Gastrocnemius medialis (tissue), 4 donors: ENCODE measurements at regions not wholly inside any gene's neighbourhood (a gene's known extent, or its start where the extent isn't known, plus 50 kb on each side); places are given as distances from the start of the nearest gene placed in this dataset.

Experiments used
- ATAC-seq, 2 donors: fragments of 150-250 bp; one replicate each; pipeline ENCODE4 v1.9.1; 2016
- DNase-seq, 2 donors: peaks; one replicate each; pipeline ENCODE4 v3.0.0-alpha.2; 2019
- H3K27ac ChIP-seq, 4 donors: fragments of 200-600 bp; sonication (generic); 1 replicate in 1 of 4; 2 replicates in 3 of 4; pipeline ENCODE4 v1.5.1; 2016 to 2018; ENCODE audit warnings: mild to moderate bottlenecking in 2 of 4, moderate library complexity in 1 of 4
- H3K27me3 ChIP-seq, 3 donors: fragments of 200-600 bp; sonication (generic) in 2 of 3; 1 replicate in 1 of 3; 2 replicates in 2 of 3; pipeline versions ENCODE4 v1.5.1 to v1.6.0; 2016 to 2019; ENCODE audit warnings: mild to moderate bottlenecking in 1 of 3, moderate library complexity in 1 of 3
- H3K36me3 ChIP-seq, 2 donors: fragments of 200-600 bp; sonication (generic) in 1 of 2; one replicate each; pipeline ENCODE4 v1.5.1; 2017 to 2018
- H3K4me1 ChIP-seq, 2 donors: fragments of 200-600 bp; sonication (generic) in 1 of 2; one replicate each; pipeline ENCODE4 v1.5.1; 2016 to 2017; ENCODE audit warnings: mild to moderate bottlenecking in 2 of 2
- H3K4me3 ChIP-seq, 4 donors: fragments of 200-600 bp; sonication (generic) in 3 of 4; 1 replicate in 1 of 4; 2 replicates in 3 of 4; pipeline ENCODE4 v1.5.1; 2016 to 2019; ENCODE audit warnings: mild to moderate bottlenecking in 2 of 4
- H3K9me3 ChIP-seq, 3 donors: fragments of 200-600 bp; sonication (generic) in 2 of 3; 1 replicate in 1 of 3; 2 replicates in 2 of 3; pipeline ENCODE4 v1.5.1; 2016 to 2019
- POLR2A ChIP-seq, 2 donors: fragments of 450-650 bp; IDR thresholded peaks; one replicate each; pipeline ENCODE4 v1.6.1; 2017; ENCODE audit warnings: antibody characterized with exemption in 2 of 2, mild to moderate bottlenecking in 2 of 2, moderate library complexity in 2 of 2
- in situ Hi-C, 4 donors: fragments of 200-750 bp; cut with MboI; loops; one replicate each; pipeline versions ENCODE4 v1.15.0 to v1.8.0; 2017; ENCODE audit warnings: low sequenced_read_pairs in 4 of 4
- intact Hi-C: fragments of 100-400 bp; cut with DNase I; formaldehyde crosslinking; loops from one replicate; pipeline ENCODE4 v1.15.1; 2023; ENCODE audit warnings: low total_unique reads
- TF ChIP-seq, protein P1 (sequence below), 5 experiments: fragments of 450-650 bp in 3 of 5; fragments of 200-600 bp in 2 of 5; sonication (generic) in 2 of 5; IDR thresholded peaks in 4 of 5; conservative IDR thresholded peaks in 1 of 5; 1 replicate in 4 of 5; 2 replicates in 1 of 5; pipeline ENCODE4 v1.5.1; 2016 to 2019; ENCODE audit warnings: antibody characterized with exemption in 5 of 5, mild to moderate bottlenecking in 3 of 5, moderate library complexity in 3 of 5

DNA sequence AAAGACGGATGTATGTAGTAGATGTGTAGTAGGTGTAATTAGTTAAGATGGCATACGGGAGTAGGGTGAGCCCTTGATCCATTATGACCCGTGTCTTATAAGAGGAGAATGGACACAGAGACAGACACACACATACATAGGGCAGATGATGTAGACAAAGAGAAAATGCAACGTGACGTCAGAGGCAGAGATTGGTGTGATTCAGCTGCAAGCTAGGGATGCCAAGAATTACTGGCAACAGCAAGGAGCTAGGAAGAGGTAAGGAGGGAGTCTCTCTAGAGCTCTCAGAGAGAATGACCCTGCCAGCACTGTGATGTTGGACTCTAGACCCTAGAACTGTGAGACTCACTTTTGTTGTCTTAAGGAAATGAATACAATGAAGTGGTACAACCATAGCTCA, 247.0 kb upstream of the HABP2 start:
- in situ Hi-C loops, result no loop called here
- no peak for ATAC-seq
- no peaks in the 10 kb centered on the region for H3K36me3 ChIP-seq
- intact Hi-C loops, result no loop called here
- H3K9me3 ChIP-seq, result no peaks in the 10 kb centered on the region
- TF ChIP-seq, protein P1, sequence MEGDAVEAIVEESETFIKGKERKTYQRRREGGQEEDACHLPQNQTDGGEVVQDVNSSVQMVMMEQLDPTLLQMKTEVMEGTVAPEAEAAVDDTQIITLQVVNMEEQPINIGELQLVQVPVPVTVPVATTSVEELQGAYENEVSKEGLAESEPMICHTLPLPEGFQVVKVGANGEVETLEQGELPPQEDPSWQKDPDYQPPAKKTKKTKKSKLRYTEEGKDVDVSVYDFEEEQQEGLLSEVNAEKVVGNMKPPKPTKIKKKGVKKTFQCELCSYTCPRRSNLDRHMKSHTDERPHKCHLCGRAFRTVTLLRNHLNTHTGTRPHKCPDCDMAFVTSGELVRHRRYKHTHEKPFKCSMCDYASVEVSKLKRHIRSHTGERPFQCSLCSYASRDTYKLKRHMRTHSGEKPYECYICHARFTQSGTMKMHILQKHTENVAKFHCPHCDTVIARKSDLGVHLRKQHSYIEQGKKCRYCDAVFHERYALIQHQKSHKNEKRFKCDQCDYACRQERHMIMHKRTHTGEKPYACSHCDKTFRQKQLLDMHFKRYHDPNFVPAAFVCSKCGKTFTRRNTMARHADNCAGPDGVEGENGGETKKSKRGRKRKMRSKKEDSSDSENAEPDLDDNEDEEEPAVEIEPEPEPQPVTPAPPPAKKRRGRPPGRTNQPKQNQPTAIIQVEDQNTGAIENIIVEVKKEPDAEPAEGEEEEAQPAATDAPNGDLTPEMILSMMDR (IDR thresholded peaks at IDR 0.05 in 4 of 5, conservative IDR thresholded peaks at IDR 0.05 in 1 of 5), result no peak
- TF ChIP-seq POLR2A (IDR thresholded peaks at IDR 0.05), result no peak
- no peaks in the 10 kb centered on the region for H3K27me3 ChIP-seq
- no peak overlapping the region for H3K27ac ChIP-seq
- DNase-seq, result no peak
- no peak overlapping the region for H3K4me3 ChIP-seq
- no peaks in the 10 kb centered on the region for H3K4me1 ChIP-seq

DNA sequence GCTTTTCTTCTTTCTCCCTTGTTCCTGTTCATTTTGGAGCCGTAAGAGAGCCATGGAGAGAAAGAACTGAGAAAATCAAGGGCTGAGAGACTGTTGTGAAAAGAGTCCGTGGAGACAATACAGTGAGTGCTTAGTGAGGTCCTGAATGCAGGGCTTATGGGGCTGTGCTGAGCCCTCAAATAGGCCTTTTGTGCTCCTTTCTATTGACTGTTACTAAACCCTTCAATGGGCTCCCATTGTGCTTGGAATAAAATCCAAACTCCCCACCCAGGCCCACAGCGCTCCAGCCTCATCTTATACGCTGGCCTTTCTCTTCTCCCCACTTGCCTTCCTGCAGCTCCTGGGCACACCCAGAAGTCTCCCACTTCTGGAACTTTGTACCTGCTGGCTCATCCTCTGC, 243.1 kb upstream of the HABP2 start:
- Histone ChIP-seq H3K27ac (no peak overlapping the region), H3K36me3 (no peaks in the 10 kb centered on the region), H3K9me3 (no peaks in the 10 kb centered on the region), H3K4me3 (no peak overlapping the region), H3K4me1 (no peaks in the 10 kb centered on the region), H3K27me3 (no peaks in the 10 kb centered on the region)
- ATAC-seq (no peak), DNase-seq (no peak)
- in situ Hi-C loops (no loop called here), intact Hi-C loops (no loop called here)
- TF ChIP-seq, protein P1 (IDR thresholded peaks at IDR 0.05 in 4 of 5, conservative IDR thresholded peaks at IDR 0.05 in 1 of 5), result no peak
- TF ChIP-seq POLR2A (IDR thresholded peaks at IDR 0.05), result no peak

- Histone ChIP-seq H3K27ac (no peak overlapping the region), H3K27me3 (no peaks in the 10 kb centered on the region), H3K4me3 (no peak overlapping the region), H3K4me1 (no peaks in the 10 kb centered on the region), H3K36me3 (no peaks in the 10 kb centered on the region), H3K9me3 (no peaks in the 10 kb centered on the region)
- in situ Hi-C loops (no loop called here), intact Hi-C loops (no loop called here)
- no peak for ATAC-seq
- TF ChIP-seq, protein P1 (IDR thresholded peaks at IDR 0.05 in 4 of 5, conservative IDR thresholded peaks at IDR 0.05 in 1 of 5), result no peak
- no peak for TF ChIP-seq POLR2A (IDR thresholded peaks at IDR 0.05)
- DNase-seq, result no peak
Measured at GRCh38 chr10:113310347-113310746, 242.5 kb upstream of the HABP2 start.

DNA sequence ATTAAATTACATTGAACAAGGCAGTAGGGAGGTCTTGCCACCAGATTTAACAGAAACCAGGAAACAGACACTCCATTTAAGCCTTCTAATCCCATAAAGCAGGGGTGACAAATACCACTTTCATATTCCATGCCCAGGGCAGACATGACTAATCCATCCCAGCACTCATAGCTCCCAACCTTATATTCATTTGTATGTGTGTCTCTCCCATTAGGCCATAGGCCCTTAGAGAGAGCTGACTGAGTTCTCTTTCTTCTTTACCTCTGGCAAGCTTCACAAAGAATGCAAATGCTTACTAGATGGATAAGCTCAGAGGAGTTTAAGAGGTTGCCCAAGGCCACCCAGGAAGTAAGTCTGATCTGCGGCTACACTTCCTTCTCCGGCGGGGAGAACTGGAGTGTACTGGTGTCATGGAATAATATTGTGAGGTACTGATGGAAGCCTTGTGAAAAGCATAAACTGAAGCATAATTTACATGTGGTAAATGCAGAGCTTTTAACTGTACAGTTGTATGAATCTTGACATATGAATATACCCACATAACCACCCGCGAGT, 239.7 kb upstream of the HABP2 start:
- intact Hi-C loops, result no loop called here
- ATAC-seq, result no peak
- H3K4me1 ChIP-seq, result no peaks in the 10 kb centered on the region
- H3K4me3 ChIP-seq, result no peak overlapping the region
- DNase-seq, result no peak
- no peak overlapping the region for H3K27ac ChIP-seq
- H3K9me3 ChIP-seq, result no peaks in the 10 kb centered on the region
- in situ Hi-C loops, result no loop called here
- H3K27me3 ChIP-seq, result no peaks in the 10 kb centered on the region
- no peak for TF ChIP-seq POLR2A (IDR thresholded peaks at IDR 0.05)
- TF ChIP-seq, protein P1 (IDR thresholded peaks at IDR 0.05 in 4 of 5, conservative IDR thresholded peaks at IDR 0.05 in 1 of 5), result no peak
- H3K36me3 ChIP-seq, result no peaks in the 10 kb centered on the region

GRCh38 chr10:113313722-113314121, 239.1 kb upstream of the HABP2 start:
- ATAC-seq (no peak), DNase-seq (no peak)
- in situ Hi-C loops (no loop called here), intact Hi-C loops (no loop called here)
- no peak overlapping the region for H3K27ac ChIP-seq
- no peaks in the 10 kb centered on the region for H3K9me3 ChIP-seq
- no peaks in the 10 kb centered on the region for H3K36me3 ChIP-seq
- H3K4me1 ChIP-seq, result no peaks in the 10 kb centered on the region
- no peak overlapping the region for H3K4me3 ChIP-seq
- no peaks in the 10 kb centered on the region for H3K27me3 ChIP-seq
- TF ChIP-seq, protein P1 (IDR thresholded peaks at IDR 0.05 in 4 of 5, conservative IDR thresholded peaks at IDR 0.05 in 1 of 5), result no peak
- TF ChIP-seq POLR2A (IDR thresholded peaks at IDR 0.05), result no peak
